BLaER1 treated with 17β-estradiol and CSF1 and Interleukin-3, amounts not matched to agents 10 nM and 100 nM (cell line): ENCODE measurements at regions not wholly inside any gene's neighbourhood (a gene's known extent, or its start where the extent isn't known, plus 50 kb on each side); places are given as distances from the start of the nearest gene placed in this dataset.
"Not testable (repeated sequence)": the region's sequence is repeated elsewhere in the genome, so short reads cannot be mapped to it uniquely, and the experiment has no call there.

ENCODE experiments used
- H3K27ac ChIP-seq, 11 experiments: shearing (Covaris generic); formaldehyde crosslinking; 2 replicates each; pipeline ENCODE4 v1.8.1; 2022
- H3K27me3 ChIP-seq, 11 experiments: shearing (Covaris generic); formaldehyde crosslinking; 2 replicates each; pipeline ENCODE4 v1.8.1; 2022
- H3K36me3 ChIP-seq, 11 experiments: shearing (Covaris generic); formaldehyde crosslinking; 2 replicates each; pipeline ENCODE4 v1.8.1; 2022
- H3K4me1 ChIP-seq, 10 experiments: shearing (Covaris generic); formaldehyde crosslinking; 2 replicates each; pipeline ENCODE4 v1.8.1; 2022
- H3K4me2 ChIP-seq, 11 experiments: shearing (Covaris generic); formaldehyde crosslinking; 2 replicates each; pipeline ENCODE4 v1.8.1; 2022
- H3K4me3 ChIP-seq, 10 experiments: shearing (Covaris generic); formaldehyde crosslinking; 2 replicates each; pipeline ENCODE4 v1.8.1; 2022
- H3K9ac ChIP-seq, 11 experiments: shearing (Covaris generic); formaldehyde crosslinking; 2 replicates each; pipeline ENCODE4 v1.8.1; 2022
- H3K9me3 ChIP-seq, 11 experiments: shearing (Covaris generic); formaldehyde crosslinking; replicated peaks in 1 of 11; 2 replicates each; pipeline ENCODE4 v1.8.1; 2022
- H4K20me1 ChIP-seq, 11 experiments: shearing (Covaris generic); formaldehyde crosslinking; 2 replicates each; pipeline ENCODE4 v1.8.1; 2022
- Cebpa-rat ChIP-seq, 11 experiments: shearing (Covaris generic); IDR thresholded peaks; 2 replicates each; pipeline ENCODE4 v1.8.1; 2022

- Histone ChIP-seq H3K27ac (no peak overlapping the region), H3K9ac (no peak overlapping the region), H3K9me3 (no peaks in the 10 kb centered on the region), H3K36me3 (no peaks in the 10 kb centered on the region), H4K20me1 (no peaks in the 10 kb centered on the region), H3K4me3 (no peak overlapping the region), H3K27me3 (no peaks in the 10 kb centered on the region), H3K4me2 (no peak overlapping the region), H3K4me1 (no peaks in the 10 kb centered on the region)
- TF ChIP-seq Cebpa-rat (IDR thresholded peaks at IDR 0.05), result no peak
Observed at GRCh38 chr14:53848854-53849253, 107.8 kb downstream of the BMP4 start.

DNA sequence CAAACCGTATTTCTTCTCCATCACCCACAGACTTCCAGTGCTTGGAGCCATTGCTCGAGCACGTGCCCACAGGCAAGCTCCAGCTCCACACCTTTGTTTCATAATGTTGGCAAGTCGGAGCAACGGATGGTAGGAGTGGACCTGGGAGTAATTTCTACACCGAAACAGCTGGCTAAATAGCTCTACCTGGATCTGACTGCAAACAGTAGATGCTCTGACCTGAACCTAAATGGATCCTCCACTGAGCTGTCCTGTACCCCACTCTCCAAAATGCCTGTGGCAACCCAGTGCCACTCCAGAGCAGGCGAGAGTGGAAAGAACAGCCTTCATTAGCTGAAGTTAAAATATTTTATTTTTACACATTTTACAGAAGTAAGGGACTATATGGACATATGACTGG is 108.7 kb downstream of the BMP4 start:
- TF ChIP-seq Cebpa-rat (IDR thresholded peaks at IDR 0.05), result no peak
- Histone ChIP-seq H3K36me3 (no peaks in the 10 kb centered on the region), H4K20me1 (no peaks in the 10 kb centered on the region), H3K9ac (no peak overlapping the region), H3K4me2 (no peak overlapping the region), H3K9me3 (no peaks in the 10 kb centered on the region), H3K4me3 (no peak overlapping the region), H3K4me1 (no peaks in the 10 kb centered on the region), H3K27ac (no peak overlapping the region), H3K27me3 (no peaks in the 10 kb centered on the region)

GRCh38 chr14:53847057-53847456 is 109.6 kb downstream of the BMP4 start:
- TF ChIP-seq Cebpa-rat (IDR thresholded peaks at IDR 0.05), result no peak
- no peaks in the 10 kb centered on the region for H3K36me3 ChIP-seq
- H4K20me1 ChIP-seq, result no peaks in the 10 kb centered on the region
- H3K4me2 ChIP-seq, result no peak overlapping the region
- no peaks in the 10 kb centered on the region for H3K9me3 ChIP-seq
- no peak overlapping the region for H3K27ac ChIP-seq
- H3K4me1 ChIP-seq, result no peaks in the 10 kb centered on the region
- H3K27me3 ChIP-seq, result no peaks in the 10 kb centered on the region
- H3K4me3 ChIP-seq, result no peak overlapping the region
- H3K9ac ChIP-seq, result no peak overlapping the region

DNA sequence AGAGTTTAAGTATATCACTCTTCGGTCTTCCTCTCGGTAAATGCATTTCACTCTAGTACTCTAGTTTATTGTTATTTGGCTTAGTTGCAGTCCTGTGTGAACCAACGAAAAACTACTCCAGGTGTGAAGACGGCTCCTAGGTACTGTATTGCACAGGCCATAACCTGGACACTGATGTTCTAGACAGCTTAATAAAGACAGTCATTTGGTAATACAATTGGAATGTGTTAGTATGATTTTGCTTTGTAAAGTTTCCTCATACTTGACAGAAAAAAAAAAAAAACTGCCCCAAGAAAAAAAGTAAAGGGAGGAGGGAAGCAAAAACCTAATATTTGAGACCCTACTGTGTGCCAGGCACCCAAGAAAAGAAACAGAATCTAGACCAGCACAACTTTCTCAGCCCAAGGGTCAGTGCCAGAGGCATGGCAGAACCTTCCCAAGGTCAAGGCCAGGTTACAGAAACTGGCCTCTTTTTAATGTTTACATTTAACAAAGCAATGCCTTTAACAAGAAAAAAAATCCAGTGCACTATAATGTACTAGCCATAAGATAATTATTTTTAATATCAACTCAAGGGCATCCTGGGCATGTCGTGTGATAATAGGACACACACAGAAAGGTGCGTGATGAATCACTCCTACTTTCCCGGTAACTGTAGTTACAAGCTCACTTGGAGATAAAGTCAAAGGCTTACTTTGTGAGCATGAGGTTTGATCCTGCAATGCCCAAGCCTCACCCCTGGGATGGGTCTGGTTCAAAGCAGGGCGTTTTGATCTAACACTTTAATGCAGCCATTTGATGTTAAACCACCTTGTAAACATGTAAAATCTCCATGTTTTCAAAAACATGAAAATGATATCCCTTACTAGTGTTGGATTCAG is 110.6 kb downstream of the BMP4 start:
- Histone ChIP-seq H3K9me3 (no peaks in the 10 kb centered on the region), H3K4me3 (no peak overlapping the region), H4K20me1 (no peaks in the 10 kb centered on the region), H3K27ac (no peak overlapping the region), H3K4me1 (no peaks in the 10 kb centered on the region), H3K27me3 (no peaks in the 10 kb centered on the region), H3K9ac (no peak overlapping the region), H3K36me3 (no peaks in the 10 kb centered on the region), H3K4me2 (no peak overlapping the region)
- no peak for TF ChIP-seq Cebpa-rat (IDR thresholded peaks at IDR 0.05)

DNA sequence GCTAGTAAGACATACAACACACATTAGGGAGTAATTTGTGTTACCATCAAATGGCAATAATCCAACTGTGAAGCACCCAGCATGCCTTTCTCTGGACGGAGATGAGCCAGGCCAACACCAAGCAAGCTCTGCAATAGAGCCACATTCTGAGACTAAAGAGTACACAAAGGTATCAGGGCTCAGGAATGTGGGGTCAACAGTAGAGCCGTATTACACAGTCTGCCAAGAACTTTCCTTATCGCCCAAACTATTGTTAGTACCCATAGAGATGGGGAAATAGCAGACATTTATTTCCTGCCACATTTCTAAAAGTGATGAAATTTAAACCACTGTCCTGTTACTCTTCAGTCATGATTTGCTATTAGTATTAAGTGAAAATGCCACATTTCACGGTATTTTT is 113.7 kb downstream of the BMP4 start:
- Histone ChIP-seq H3K36me3 (no peaks in the 10 kb centered on the region), H3K4me3 (no peak overlapping the region), H3K4me2 (no peak overlapping the region), H3K27me3 (no peaks in the 10 kb centered on the region), H3K9me3 (peaks cover 0 to 21% (median 5%) of the 10 kb centered on the region in 11 experiments; a peak in 15 of 22 replicates), H3K27ac (no peak overlapping the region), H3K4me1 (no peaks in the 10 kb centered on the region), H3K9ac (no peak overlapping the region), H4K20me1 (no peaks in the 10 kb centered on the region)
- no peak for TF ChIP-seq Cebpa-rat (IDR thresholded peaks at IDR 0.05)

- Histone ChIP-seq H3K27ac (no peak overlapping the region), H4K20me1 (no peaks in the 10 kb centered on the region), H3K9ac (no peak overlapping the region), H3K9me3 (peaks cover 12 to 36% (median 21%) of the 10 kb centered on the region in 11 experiments), H3K4me2 (no peak overlapping the region), H3K4me3 (no peak overlapping the region), H3K36me3 (no peaks in the 10 kb centered on the region), H3K4me1 (no peaks in the 10 kb centered on the region), H3K27me3 (no peaks in the 10 kb centered on the region)
- TF ChIP-seq Cebpa-rat (IDR thresholded peaks at IDR 0.05), result no peak
Observed at GRCh38 chr14:53841109-53842099, 115.2 kb downstream of the BMP4 start.

DNA sequence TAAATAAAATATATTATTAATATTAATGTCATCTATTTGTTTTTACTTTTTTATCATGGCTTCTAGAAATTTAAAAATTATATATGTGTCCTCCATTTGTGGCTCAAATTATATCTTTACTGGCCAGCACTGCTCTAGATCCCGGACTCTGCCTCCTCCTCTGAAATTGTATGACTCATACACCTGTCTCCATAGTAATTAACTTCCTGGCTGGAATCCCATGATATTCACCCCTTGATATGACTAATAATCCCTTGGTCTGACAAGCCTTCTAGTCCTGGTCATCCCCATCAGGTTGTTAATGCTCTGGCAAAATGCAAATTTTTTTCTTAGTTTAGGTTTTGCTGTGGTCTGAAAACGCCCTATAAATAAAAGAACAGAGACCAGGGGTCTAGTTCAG is 116.2 kb downstream of the BMP4 start:
- no peaks in the 10 kb centered on the region for H3K36me3 ChIP-seq
- H3K27ac ChIP-seq, result no peak overlapping the region
- no peak overlapping the region for H3K4me3 ChIP-seq
- H3K9ac ChIP-seq, result no peak overlapping the region
- H3K4me2 ChIP-seq, result no peak overlapping the region
- no peaks in the 10 kb centered on the region for H3K4me1 ChIP-seq
- H3K9me3 ChIP-seq, result peaks cover 12 to 42% (median 22%) of the 10 kb centered on the region in 11 experiments
- no peaks in the 10 kb centered on the region for H4K20me1 ChIP-seq
- TF ChIP-seq Cebpa-rat (IDR thresholded peaks at IDR 0.05), result no peak
- no peaks in the 10 kb centered on the region for H3K27me3 ChIP-seq

DNA sequence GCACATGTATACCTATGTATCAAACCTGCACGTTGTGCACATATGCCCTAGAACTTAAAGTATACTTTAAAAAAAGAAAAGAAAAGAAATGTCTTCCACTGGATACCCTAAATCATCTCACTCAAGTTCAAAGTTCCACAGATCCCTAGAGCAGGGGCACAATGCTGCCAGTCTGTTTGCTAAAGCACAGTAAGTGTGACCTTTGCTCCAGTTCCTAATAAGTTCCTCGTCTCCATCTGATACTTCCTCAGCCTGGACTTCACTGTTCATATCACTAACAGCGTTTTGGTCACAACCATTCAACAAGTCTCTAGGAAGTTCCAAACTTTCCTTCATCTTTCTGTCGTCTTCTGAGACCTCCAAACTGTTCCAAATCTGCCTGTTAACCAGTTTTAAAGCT is 118.3 kb downstream of the BMP4 start:
- Histone ChIP-seq H3K4me2 (no peak overlapping the region), H3K27ac (no peak overlapping the region), H3K9me3 (peaks cover 12 to 42% (median 22%) of the 10 kb centered on the region in 11 experiments), H3K9ac (no peak overlapping the region), H3K36me3 (no peaks in the 10 kb centered on the region), H3K4me1 (no peaks in the 10 kb centered on the region), H3K27me3 (no peaks in the 10 kb centered on the region), H4K20me1 (no peaks in the 10 kb centered on the region), H3K4me3 (no peak overlapping the region)
- no peak for TF ChIP-seq Cebpa-rat (IDR thresholded peaks at IDR 0.05)

DNA sequence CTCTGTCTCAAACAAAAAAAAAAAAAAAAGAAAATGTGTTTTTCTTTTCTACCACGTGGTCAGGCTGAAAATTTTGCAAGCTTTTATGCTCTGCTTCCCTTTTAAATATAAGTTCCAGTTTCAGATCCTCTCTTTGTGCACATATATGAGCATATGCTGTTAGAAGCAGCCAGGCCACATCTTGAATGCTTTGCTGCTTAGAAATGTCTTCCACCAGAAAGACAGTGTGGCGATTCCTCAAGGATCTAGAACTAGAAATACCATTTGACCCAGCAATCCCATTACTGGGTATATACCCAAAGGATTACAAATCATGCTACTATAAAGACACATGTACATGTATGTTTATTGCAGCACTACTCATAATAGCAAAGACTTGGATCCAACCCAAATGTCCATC is 119.0 kb downstream of the BMP4 start:
- not testable (repeated sequence) for H3K9ac ChIP-seq, H3K27ac ChIP-seq, H3K4me3 ChIP-seq, H3K4me1 ChIP-seq, H3K4me2 ChIP-seq, H4K20me1 ChIP-seq, H3K27me3 ChIP-seq, H3K36me3 ChIP-seq
- peaks cover 12 to 42% (median 22%) of the 10 kb centered on the region in 11 experiments for H3K9me3 ChIP-seq
